GM18873 (cell line): ENCODE measurements at regions not wholly inside any gene's neighbourhood (a gene's known extent, or its start where the extent isn't known, plus 50 kb on each side); places are given as distances from the start of the nearest gene placed in this dataset.
"Not testable (repeated sequence)": the region's sequence is repeated elsewhere in the genome, so short reads cannot be mapped to it uniquely, and the experiment has no call there.

ENCODE experiments used
- ATAC-seq: cut with Tn5 transposase; IDR thresholded peaks from one replicate; pipeline ENCODE4 v1.9.1; 2021; ENCODE audit warnings: mild to moderate bottlenecking, moderate library complexity, moderate number of reproducible peaks; ENCODE audit not compliant: unreplicated experiment, low FRiP score

DNA sequence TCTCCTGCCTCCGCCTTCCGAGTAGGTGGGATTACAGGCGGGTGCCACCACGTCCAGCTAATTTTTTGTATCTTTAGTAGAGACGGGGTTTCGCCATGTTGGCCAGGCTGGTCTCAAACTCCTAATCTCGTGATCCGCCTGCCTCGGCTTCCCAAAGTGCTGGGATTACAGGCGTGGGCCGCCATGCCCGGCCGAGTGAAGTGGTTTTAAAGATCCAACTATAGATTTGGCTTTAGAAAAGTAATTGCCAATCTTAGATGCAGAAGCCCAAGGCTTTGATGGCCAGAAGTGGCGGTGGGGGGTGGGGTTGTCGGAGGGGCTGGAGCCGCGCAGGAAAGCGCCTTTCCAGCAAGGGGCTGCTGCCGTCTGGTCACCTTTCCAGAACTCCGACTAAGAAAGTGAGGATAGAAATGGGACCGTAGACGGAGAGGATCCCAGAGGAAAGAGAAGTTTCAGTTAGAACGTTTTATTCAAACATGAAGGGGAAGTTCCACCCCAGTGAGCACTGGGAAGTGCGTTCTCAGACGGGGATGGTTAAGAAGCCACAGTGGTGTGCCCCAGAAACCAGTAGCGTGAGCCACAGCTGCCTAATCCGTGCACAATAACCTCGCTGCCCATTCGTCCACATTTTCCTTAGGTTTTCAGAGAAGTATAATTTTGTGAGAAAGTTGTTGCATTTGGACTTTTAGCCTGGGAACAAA lies 69.7 kb downstream of the DLL1 start:
- ATAC-seq, result no peak

DNA sequence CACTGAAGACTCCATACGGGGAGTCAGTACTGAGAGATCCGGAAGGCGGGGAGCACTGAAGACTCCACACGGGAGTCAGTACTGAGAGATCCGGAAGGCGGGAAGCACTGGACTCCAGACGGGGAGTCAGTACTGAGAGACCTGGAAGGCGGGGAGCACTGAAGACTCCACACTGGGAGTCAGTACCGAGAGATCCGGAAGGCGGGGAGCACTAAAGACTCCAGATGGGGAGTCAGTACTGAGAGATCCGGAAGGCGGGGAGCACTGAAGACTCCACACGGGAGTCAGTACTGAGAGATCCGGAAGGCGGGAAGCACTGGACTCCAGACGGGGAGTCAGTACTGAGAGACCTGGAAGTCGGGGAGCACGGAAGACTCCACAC lies 77.2 kb downstream of the DLL1 start:
- not testable (repeated sequence) for ATAC-seq

- ATAC-seq, result no peak
Measured at GRCh38 chr6:170212956-170213636, 77.8 kb downstream of the DLL1 start.

- ATAC-seq, result no peak
Measured at GRCh38 chr6:170212051-170212756, 78.7 kb downstream of the DLL1 start.

DNA sequence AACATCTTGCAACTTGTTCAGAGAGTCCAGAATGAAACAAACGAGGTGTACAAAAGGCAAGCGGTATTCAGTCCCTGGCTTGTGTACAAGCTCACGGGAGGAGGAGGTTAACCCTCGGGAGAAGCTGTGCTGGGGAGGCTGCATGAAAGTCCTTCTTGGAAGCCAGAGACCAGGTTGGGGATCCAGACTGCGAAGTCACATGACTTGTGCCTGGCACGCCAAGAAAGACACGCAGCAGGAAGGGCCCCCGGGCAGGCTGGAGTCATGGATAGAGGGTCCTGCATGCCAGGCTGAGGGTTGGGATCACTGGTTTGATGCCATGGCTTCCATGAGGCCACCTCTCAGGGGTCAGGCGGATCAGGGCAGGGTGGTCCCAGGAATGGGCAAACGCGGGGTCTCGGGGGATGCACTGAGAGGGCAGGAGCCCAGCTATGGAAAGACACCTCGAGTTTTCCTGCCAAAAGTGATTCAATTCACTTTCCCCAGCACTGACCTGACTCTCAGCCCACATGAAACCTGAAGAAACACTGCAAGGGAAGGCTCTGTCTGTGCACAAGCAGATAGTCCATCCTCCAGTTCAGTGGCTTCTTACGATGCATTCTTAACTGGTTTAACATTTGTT lies 79.4 kb downstream of the DLL1 start:
- no peak for ATAC-seq

DNA sequence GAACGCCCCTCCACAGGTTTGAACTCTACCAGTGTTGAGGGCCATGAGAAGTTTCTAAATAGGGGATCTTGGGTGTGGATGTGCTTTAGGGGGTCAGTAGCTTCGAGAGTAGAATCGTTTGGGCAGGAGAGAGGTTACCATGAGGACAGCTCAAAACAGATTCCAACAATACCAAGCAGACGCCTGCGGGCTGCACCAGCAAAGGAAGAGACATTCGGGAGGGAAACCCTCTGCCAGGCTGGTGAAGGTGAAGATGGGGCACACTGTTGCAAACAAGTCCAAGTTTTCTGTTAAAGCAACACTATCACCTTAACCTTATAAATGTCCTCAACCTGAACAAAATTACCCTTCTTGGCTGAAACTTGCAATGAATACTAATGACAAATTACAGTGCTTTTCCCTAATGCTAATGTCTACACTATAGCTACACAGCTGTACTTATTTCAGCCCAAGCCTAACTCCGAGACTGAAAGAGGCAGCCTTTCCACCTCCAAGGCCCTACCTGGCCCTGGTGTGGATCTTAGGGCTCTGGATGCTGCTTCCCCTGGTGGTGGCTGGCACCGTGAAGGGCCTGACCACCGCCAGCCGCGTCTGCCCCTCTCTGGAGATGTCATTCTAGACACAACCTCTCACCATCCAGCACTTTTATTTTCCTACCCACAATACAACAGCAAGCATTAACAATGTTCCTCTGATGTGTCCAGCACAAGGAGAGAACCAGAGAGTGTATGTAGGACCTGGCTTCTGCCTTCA lies 80.1 kb downstream of the DLL1 start:
- ATAC-seq, result no peak

DNA sequence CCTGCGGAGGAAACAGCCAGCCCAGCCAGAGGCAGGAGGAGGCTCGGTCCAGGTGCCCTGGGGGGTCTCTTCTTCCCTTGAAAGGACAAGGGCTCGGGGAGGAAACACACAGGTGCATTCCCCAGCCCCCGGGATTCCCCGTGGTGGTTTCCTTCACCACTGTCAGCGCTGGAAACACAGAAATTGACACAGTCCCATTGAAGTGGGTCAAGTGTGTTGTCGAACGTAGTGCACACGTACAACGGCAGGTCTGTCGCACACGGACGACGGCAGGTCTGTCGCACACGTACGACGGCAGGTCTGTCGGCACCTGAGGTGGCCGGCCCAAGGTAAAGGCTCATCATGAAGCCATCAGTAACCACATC lies 80.9 kb downstream of the DLL1 start:
- ATAC-seq, result no peak

GRCh38 chr6:170209354-170210025 lies 81.4 kb downstream of the DLL1 start:
- no peak for ATAC-seq

GRCh38 chr6:170208651-170209353 lies 82.1 kb downstream of the DLL1 start:
- no peak for ATAC-seq

GRCh38 chr6:170208182-170208601 lies 82.7 kb downstream of the DLL1 start:
- no peak for ATAC-seq

DNA sequence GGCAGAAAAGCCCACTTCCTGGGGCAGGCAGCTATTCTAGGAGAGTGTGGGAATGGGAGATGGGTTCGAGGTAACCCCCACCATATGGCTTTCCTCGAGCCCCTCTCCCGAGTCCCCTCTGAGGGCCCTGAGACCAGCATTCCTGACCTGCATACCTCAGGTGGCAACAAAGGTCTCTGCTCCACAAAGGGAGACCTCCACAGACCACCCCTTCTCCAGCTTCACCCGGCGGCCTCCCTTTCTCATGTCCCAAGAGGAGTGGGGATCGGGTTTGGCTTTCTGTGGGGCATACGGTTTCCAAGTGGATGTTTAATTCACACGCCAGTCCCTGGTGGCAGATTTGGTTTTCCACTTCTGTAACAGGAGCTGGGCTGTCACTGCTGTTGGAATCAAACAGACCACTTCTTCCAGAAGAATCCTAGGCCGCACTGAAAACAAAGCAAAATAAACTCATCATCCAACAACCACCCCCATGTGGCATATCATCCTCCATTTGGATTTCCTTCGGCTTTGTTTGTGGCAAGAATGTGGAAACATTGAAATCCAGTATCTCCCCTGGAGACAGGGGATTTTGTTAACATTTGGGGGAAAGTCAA lies 83.2 kb downstream of the DLL1 start:
- ATAC-seq, result no peak

GRCh38 chr6:170206851-170207431 lies 83.9 kb downstream of the DLL1 start:
- ATAC-seq, result no peak

DNA sequence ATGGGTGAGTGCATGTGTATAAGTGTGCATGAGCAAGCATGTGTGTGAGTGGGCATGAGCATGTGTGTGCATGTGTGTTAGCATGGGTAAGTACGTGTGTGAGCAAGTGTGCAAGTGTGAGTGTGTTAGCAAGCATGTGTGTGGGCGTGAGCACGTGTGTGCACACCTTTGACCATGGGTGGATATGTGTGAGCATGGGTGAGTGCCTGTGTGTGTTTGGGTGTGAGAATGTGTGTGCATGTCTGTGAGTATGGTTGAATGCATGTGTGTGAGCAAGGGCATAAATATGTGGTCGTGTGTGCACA lies 84.6 kb downstream of the DLL1 start:
- no peak for ATAC-seq

- ATAC-seq, result no peak
Measured at GRCh38 chr6:170205534-170206316, 85.2 kb downstream of the DLL1 start.

GRCh38 chr6:170205126-170205525 lies 85.8 kb downstream of the DLL1 start:
- no peak for ATAC-seq

GRCh38 chr6:170203212-170203611 lies 87.7 kb downstream of the DLL1 start:
- no peak for ATAC-seq

DNA sequence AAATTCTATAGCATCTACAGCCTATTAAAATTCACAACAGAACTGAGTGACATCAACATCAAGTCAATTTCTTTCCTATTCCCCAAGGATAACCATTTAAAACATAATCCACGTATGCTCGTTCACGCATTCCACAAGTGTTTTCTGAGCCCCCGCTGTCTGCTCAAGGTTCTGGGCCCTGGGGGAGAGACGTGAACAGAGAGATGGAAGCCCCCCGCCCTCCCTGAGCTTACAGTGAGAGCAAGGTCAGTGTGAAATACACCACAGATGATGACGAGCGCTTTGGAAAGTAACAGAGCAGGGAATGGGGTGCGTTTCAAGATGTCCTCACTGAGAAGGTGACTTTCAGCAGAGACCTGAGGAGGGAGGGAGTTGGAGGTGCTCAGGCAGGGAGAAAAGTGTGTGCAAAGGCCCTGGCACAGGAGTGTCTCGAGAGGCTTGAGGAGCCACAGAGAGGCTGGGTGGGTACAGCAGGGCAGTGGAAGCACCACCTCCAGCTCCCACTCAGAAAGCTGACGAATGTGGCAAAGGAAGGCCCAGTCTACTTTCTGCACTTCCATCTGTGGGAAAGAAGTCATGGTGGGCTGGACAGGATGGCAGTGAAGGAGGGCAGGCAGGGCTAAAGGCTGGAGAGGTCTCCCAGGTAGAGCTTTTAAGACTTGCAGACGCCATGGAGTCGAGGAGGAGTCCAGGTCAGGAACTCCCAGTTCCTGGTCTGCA lies 88.3 kb downstream of the DLL1 start:
- no peak for ATAC-seq
